H9 (cell line): ENCODE measurements at regions not wholly inside any gene's neighbourhood (a gene's known extent, or its start where the extent isn't known, plus 50 kb on each side); places are given as distances from the start of the nearest gene placed in this dataset.
A peak's percentile ranks its signal among the peaks of the same experiment; 100 is the strongest.

Experiments used
- DNase-seq: peaks from one replicate; pipeline ENCODE4 v3.0.0-alpha.2; 2017
- H2AFZ ChIP-seq: one replicate; pipeline ENCODE4 v1.6.1; 2013; ENCODE audit warnings: mild to moderate bottlenecking, low read length, control low read depth, moderate library complexity
- H2AK5ac ChIP-seq: 2 replicates; pipeline ENCODE4 v1.6.1; 2013; ENCODE audit warnings: low read length, control low read depth, mixed read lengths; ENCODE audit not compliant: insufficient read length
- H2BK120ac ChIP-seq: one replicate; pipeline ENCODE4 v1.6.1; 2013; ENCODE audit warnings: low read depth, mild to moderate bottlenecking, low read length, control low read depth, inconsistent platforms; ENCODE audit not compliant: poor library complexity, severe bottlenecking
- H2BK12ac ChIP-seq: 2 replicates; pipeline ENCODE4 v1.6.1; 2013; ENCODE audit warnings: low read length, control low read depth, mixed read lengths, low read depth; ENCODE audit not compliant: insufficient read length
- H2BK15ac ChIP-seq: 2 replicates; pipeline ENCODE4 v1.6.1; 2013; ENCODE audit warnings: low read depth, low read length, control low read depth
- H2BK20ac ChIP-seq: one replicate; pipeline ENCODE4 v1.6.1; 2013; ENCODE audit warnings: low read depth, mild to moderate bottlenecking, low read length, control low read depth, inconsistent platforms; ENCODE audit not compliant: poor library complexity, severe bottlenecking
- H2BK5ac ChIP-seq: 2 replicates; pipeline ENCODE4 v1.6.1; 2013; ENCODE audit warnings: low read length, control low read depth, mixed read lengths; ENCODE audit not compliant: insufficient read length
- H3K14ac ChIP-seq: 2 replicates; pipeline ENCODE4 v1.6.1; 2013; ENCODE audit warnings: low read length, control low read depth; ENCODE audit not compliant: insufficient read depth
- H3K18ac ChIP-seq: 2 replicates; pipeline ENCODE4 v1.6.1; 2013; ENCODE audit warnings: low read depth, mild to moderate bottlenecking, mixed read lengths, low read length, control low read depth; ENCODE audit not compliant: insufficient read length
- H3K23ac ChIP-seq: 2 replicates; pipeline ENCODE4 v1.6.1; 2013; ENCODE audit warnings: low read length, control low read depth, mixed read lengths, low read depth; ENCODE audit not compliant: insufficient read length
- H3K23me2 ChIP-seq: 2 replicates; pipeline ENCODE4 v1.6.1; 2013; ENCODE audit warnings: low read depth, mild to moderate bottlenecking, mixed read lengths, low read length, control low read depth; ENCODE audit not compliant: insufficient read length, poor library complexity, severe bottlenecking
- H3K27ac ChIP-seq: 2 replicates; pipeline ENCODE4 v1.5.1; 2013; ENCODE audit warnings: low read length, control low read depth, mixed read lengths, low read depth; ENCODE audit not compliant: insufficient read length
- H3K27me3 ChIP-seq: 2 replicates; pipeline ENCODE4 v1.6.1; 2013; ENCODE audit warnings: low read length, control low read depth, inconsistent platforms; ENCODE audit not compliant: insufficient read depth
- H3K4ac ChIP-seq: 2 replicates; pipeline ENCODE4 v1.6.1; 2013; ENCODE audit warnings: low read depth, mild to moderate bottlenecking, control low read depth, inconsistent platforms, low read length, moderate library complexity
- H3K4me1 ChIP-seq: 2 replicates; pipeline ENCODE4 v1.6.1; 2013; ENCODE audit warnings: low read length, control low read depth, inconsistent platforms; ENCODE audit not compliant: insufficient read depth
- H3K4me2 ChIP-seq: 2 replicates; pipeline ENCODE4 v1.6.1; 2013; ENCODE audit warnings: low read length, control low read depth, mixed read lengths; ENCODE audit not compliant: insufficient read length, insufficient read depth
- H3K56ac ChIP-seq: 2 replicates; pipeline ENCODE4 v1.6.1; 2013; ENCODE audit warnings: low read depth, mild to moderate bottlenecking, mixed read lengths, low read length, control low read depth; ENCODE audit not compliant: insufficient read length
- H3K79me1 ChIP-seq: 2 replicates; pipeline ENCODE4 v1.6.1; 2013; ENCODE audit warnings: low read depth, mild to moderate bottlenecking, moderate library complexity, low read length, control low read depth, inconsistent platforms; ENCODE audit not compliant: insufficient read depth, poor library complexity, severe bottlenecking
- H3K79me2 ChIP-seq: 2 replicates; pipeline ENCODE4 v1.6.1; 2013; ENCODE audit warnings: low read length, control low read depth, inconsistent platforms; ENCODE audit not compliant: insufficient read depth
- H3K9ac ChIP-seq: 2 replicates; pipeline ENCODE4 v1.6.1; 2013; ENCODE audit warnings: low read length, control low read depth, mixed read lengths; ENCODE audit not compliant: insufficient read length; ENCODE audit errors: extremely low read depth
- H3K9me3 ChIP-seq: one replicate; pipeline ENCODE4 v1.6.1; 2013; ENCODE audit warnings: low read depth, low read length, inconsistent platforms; ENCODE audit not compliant: control insufficient read depth
- H3T11ph ChIP-seq: one replicate; pipeline ENCODE4 v1.6.1; 2013; ENCODE audit warnings: mild to moderate bottlenecking, low read length, control low read depth, inconsistent platforms
- H4K20me1 ChIP-seq: one replicate; pipeline ENCODE4 v1.6.1; 2013; ENCODE audit not compliant: control insufficient read depth, insufficient read length, insufficient read depth
- H4K5ac ChIP-seq: 2 replicates; pipeline ENCODE4 v1.6.1; 2013; ENCODE audit warnings: low read depth, mild to moderate bottlenecking, mixed read lengths, low read length, control low read depth; ENCODE audit not compliant: insufficient read length
- H4K8ac ChIP-seq: replicated peaks from 2 replicates; pipeline ENCODE4 v1.6.1; 2013; ENCODE audit warnings: low read length, control low read depth, mixed read lengths, low read depth; ENCODE audit not compliant: insufficient read length
- H4K91ac ChIP-seq: 2 replicates; pipeline ENCODE4 v1.6.1; 2013; ENCODE audit warnings: low read depth, mild to moderate bottlenecking, moderate library complexity, mixed read lengths, low read length, control low read depth; ENCODE audit not compliant: insufficient read length
- H3K27ac Mint-ChIP-seq, 3 experiments: 2 replicates in 2 of 3; 3 replicates in 1 of 3; pipeline ENCODE4 v1.8.0; 2020 to 2021; ENCODE audit warnings: mixed read lengths in 3 of 3, mild to moderate bottlenecking in 1 of 3, moderate library complexity in 1 of 3
- H3K27me3 Mint-ChIP-seq: 2 replicates; pipeline ENCODE4 v1.8.0; 2021; ENCODE audit warnings: low read depth, mild to moderate bottlenecking, moderate library complexity, mixed read lengths
- H3K36me3 Mint-ChIP-seq, 3 experiments: 2 replicates in 2 of 3; 3 replicates in 1 of 3; pipeline ENCODE4 v1.8.0; 2020 to 2021; ENCODE audit warnings: low read depth in 3 of 3, mixed read lengths in 3 of 3; ENCODE audit not compliant: insufficient read depth in 1 of 3
- H3K4me1 Mint-ChIP-seq, 2 experiments: 2 replicates each; pipeline ENCODE4 v1.8.0; 2020; ENCODE audit warnings: mixed read lengths in 2 of 2
- H3K4me3 Mint-ChIP-seq, 2 experiments: 2 replicates in 1 of 2; 3 replicates in 1 of 2; pipeline ENCODE4 v1.8.0; 2020 to 2021; ENCODE audit warnings: mild to moderate bottlenecking in 2 of 2, mixed read lengths in 2 of 2, moderate library complexity in 1 of 2
- H3K9me3 Mint-ChIP-seq, 2 experiments: 2 replicates in 1 of 2; 3 replicates in 1 of 2; pipeline ENCODE4 v1.8.0; 2020; ENCODE audit warnings: mild to moderate bottlenecking in 2 of 2, mixed read lengths in 2 of 2, moderate library complexity in 1 of 2
- CTCF ChIP-seq: fragments of 200-600 bp; sonication (generic); conservative IDR thresholded peaks from 3 replicates; pipeline ENCODE4 v1.8.0; 2021; ENCODE audit warnings: antibody characterized with exemption, mild to moderate bottlenecking
- WGBS: extraction: QIAGEN DNeasy Blood & Tissue Kit; methylation state at CpG from one replicate; pipeline ENCODE4 v1.1.7; 2013; ENCODE audit warnings: missing lambda C conversion rate, low lambda C conversion rate, mixed read lengths; ENCODE audit not compliant: insufficient read length; ENCODE audit errors: extremely low coverage; 5-methylcytosine and 5-hydroxymethylcytosine counted together

GRCh38 chr14:101064121-101064661, 160.7 kb upstream of the RTL1 start:
- no CpG with 5 or more reads among the region's 16 CpGs for WGBS
- H3K36me3 Mint-ChIP-seq: no peaks in the 10 kb centered on the region; a peak in 1 of 7 replicates
- no peak overlapping the region; the same call in 1 of the 2 replicates for H3K14ac ChIP-seq

More at GRCh38 chr14:101064121-101064661, 160.7 kb upstream of the RTL1 start:
- Histone ChIP-seq H3K79me2 (no peaks in the 10 kb centered on the region), H2BK20ac (no peak overlapping the region), H4K91ac (no peak overlapping the region), H3K79me1 (no peaks in the 10 kb centered on the region), H3K27me3 (no peaks in the 10 kb centered on the region), H3K9me3 (no peaks in the 10 kb centered on the region), H2BK12ac (no peak overlapping the region), H3K56ac (no peak overlapping the region), H3K4ac (no peak overlapping the region), H3K9ac (no peak overlapping the region), H2AK5ac (no peak overlapping the region), H4K5ac (no peak overlapping the region), H2AFZ (no peak overlapping the region), H3K23ac (no peak overlapping the region), H2BK15ac (no peak overlapping the region), H3T11ph (no peak overlapping the region), H4K8ac (no peak overlapping the region), H3K27ac (no peak overlapping the region), H3K18ac (no peak overlapping the region), H2BK120ac (no peak overlapping the region), H4K20me1 (no peaks in the 10 kb centered on the region), H3K4me2 (no peak overlapping the region), H2BK5ac (no peak overlapping the region), H3K4me1 (no peaks in the 10 kb centered on the region), H3K23me2 (no peaks in the 10 kb centered on the region)
- Mint-ChIP-seq H3K27me3 (peaks cover 8% of the 10 kb centered on the region), H3K4me3 (no peak overlapping the region), H3K9me3 (peaks cover 0 to 4% of the 10 kb centered on the region in 2 experiments; a peak in 2 of 5 replicates), H3K4me1 (no peaks in the 10 kb centered on the region), H3K27ac (no peak overlapping the region)
- peak; percentile 29; the same call in 2 of the 3 replicates for TF ChIP-seq CTCF
- no peak for DNase-seq
